DND-41 (cell line): ENCODE measurements at regions not wholly inside any gene's neighbourhood (a gene's known extent, or its start where the extent isn't known, plus 50 kb on each side); places are given as distances from the start of the nearest gene placed in this dataset.

Experiments
- ATAC-seq: fragments of 200-7000 bp; cut with Tn5 transposase; 3 replicates; pipeline ENCODE4 v1.9.1; 2021; ENCODE audit warnings: low read depth; ENCODE audit not compliant: insufficient read depth
- DNase-seq: peaks from one replicate; pipeline ENCODE4 v3.0.0-alpha.2; 2020
- H2AFZ ChIP-seq: 2 replicates; pipeline ENCODE4 v1.6.0; 2012; ENCODE audit warnings: low read depth, low read length
- H3K27ac ChIP-seq: 2 replicates; pipeline ENCODE4 v1.5.1; 2012; ENCODE audit warnings: low read length, inconsistent platforms
- H3K27me3 ChIP-seq: fragments of 200-600 bp; sonication (generic); 2 replicates; pipeline ENCODE4 v1.6.0; 2012; ENCODE audit warnings: low read length, mild to moderate bottlenecking, inconsistent platforms; ENCODE audit not compliant: insufficient read depth, poor library complexity
- H3K36me3 ChIP-seq: 2 replicates; pipeline ENCODE4 v1.5.1; 2012; ENCODE audit warnings: low read length, inconsistent platforms; ENCODE audit not compliant: insufficient read depth
- H3K4me1 ChIP-seq: 2 replicates; pipeline ENCODE4 v1.5.1; 2012; ENCODE audit warnings: mild to moderate bottlenecking, low read length; ENCODE audit not compliant: insufficient read depth
- H3K4me2 ChIP-seq: 2 replicates; pipeline ENCODE4 v1.6.0; 2012; ENCODE audit warnings: mild to moderate bottlenecking, moderate library complexity, low read length, inconsistent platforms; ENCODE audit not compliant: insufficient read depth
- H3K4me3 ChIP-seq, 2 experiments: fragments of 200-600 bp in 1 of 2; shearing (Covaris generic) in 1 of 2; 2 replicates each; pipeline ENCODE4 v1.5.1; 2012 to 2016; ENCODE audit warnings: inconsistent platforms in 2 of 2, low read length in 2 of 2, mild to moderate bottlenecking in 2 of 2, low read depth in 1 of 2, moderate library complexity in 1 of 2
- H3K79me2 ChIP-seq: 2 replicates; pipeline ENCODE4 v1.6.0; 2012; ENCODE audit warnings: low read length, inconsistent platforms; ENCODE audit not compliant: insufficient read depth
- H3K9ac ChIP-seq: 2 replicates; pipeline ENCODE4 v1.6.0; 2012; ENCODE audit warnings: low read depth, mild to moderate bottlenecking, inconsistent platforms, low read length, moderate library complexity
- H3K9me3 ChIP-seq: 2 replicates; pipeline ENCODE4 v1.5.1; 2012; ENCODE audit warnings: low read length, moderate library complexity, mild to moderate bottlenecking, inconsistent platforms; ENCODE audit not compliant: insufficient read depth, severe bottlenecking
- H4K20me1 ChIP-seq: 2 replicates; pipeline ENCODE4 v1.6.0; 2012; ENCODE audit warnings: low read length; ENCODE audit not compliant: insufficient read depth
- EZH2 ChIP-seq: IDR thresholded peaks from 3 replicates; pipeline ENCODE4 v1.6.1; 2012; ENCODE audit warnings: borderline replicate concordance, low read depth, mild to moderate bottlenecking, moderate library complexity, low read length, inconsistent platforms; ENCODE audit not compliant: severe bottlenecking
- TF ChIP-seq, protein P1 (sequence below): IDR thresholded peaks from 2 replicates; pipeline ENCODE4 v1.5.1; 2012; ENCODE audit warnings: borderline replicate concordance, low read length, moderate library complexity, mild to moderate bottlenecking; ENCODE audit not compliant: poor library complexity, severe bottlenecking; ENCODE audit errors: extremely low read depth

DNA sequence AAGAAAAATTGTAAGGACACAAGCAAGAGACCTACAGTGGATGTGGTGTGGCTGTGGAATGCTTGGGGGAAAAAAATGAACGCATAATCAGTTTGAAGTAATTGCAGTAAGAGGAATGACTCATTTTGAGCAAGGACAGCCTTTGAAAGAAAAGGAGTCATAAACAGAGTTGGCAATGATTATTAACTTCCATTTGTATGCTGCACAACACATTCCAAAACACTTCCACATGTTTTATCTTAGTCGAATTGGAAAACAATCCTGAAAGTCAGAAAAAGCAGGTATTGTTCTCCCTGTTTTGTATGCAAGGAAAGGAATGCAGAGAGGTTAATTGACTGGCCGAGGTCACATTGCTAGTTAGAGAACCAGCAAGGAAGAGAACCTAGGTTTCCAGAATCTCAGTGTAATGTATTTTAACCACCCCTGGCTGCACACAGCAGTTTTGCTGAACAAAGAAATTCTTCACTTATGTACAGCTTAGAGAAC, 630.0 kb upstream of the MIR17HG start:
- H3K27ac ChIP-seq: no peak overlapping the region
- no peak overlapping the region for H3K9ac ChIP-seq
- no peaks in the 10 kb centered on the region for H3K27me3 ChIP-seq
- DNase-seq: no peak
- no peaks in the 10 kb centered on the region for H4K20me1 ChIP-seq
- ATAC-seq: no peak
- H2AFZ ChIP-seq: no peak overlapping the region
- TF ChIP-seq EZH2: no peak
- TF ChIP-seq, protein P1, sequence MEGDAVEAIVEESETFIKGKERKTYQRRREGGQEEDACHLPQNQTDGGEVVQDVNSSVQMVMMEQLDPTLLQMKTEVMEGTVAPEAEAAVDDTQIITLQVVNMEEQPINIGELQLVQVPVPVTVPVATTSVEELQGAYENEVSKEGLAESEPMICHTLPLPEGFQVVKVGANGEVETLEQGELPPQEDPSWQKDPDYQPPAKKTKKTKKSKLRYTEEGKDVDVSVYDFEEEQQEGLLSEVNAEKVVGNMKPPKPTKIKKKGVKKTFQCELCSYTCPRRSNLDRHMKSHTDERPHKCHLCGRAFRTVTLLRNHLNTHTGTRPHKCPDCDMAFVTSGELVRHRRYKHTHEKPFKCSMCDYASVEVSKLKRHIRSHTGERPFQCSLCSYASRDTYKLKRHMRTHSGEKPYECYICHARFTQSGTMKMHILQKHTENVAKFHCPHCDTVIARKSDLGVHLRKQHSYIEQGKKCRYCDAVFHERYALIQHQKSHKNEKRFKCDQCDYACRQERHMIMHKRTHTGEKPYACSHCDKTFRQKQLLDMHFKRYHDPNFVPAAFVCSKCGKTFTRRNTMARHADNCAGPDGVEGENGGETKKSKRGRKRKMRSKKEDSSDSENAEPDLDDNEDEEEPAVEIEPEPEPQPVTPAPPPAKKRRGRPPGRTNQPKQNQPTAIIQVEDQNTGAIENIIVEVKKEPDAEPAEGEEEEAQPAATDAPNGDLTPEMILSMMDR: no peak
- no peaks in the 10 kb centered on the region for H3K4me1 ChIP-seq
- no peak overlapping the region for H3K4me3 ChIP-seq
- H3K4me2 ChIP-seq: no peak overlapping the region
- H3K9me3 ChIP-seq: no peaks in the 10 kb centered on the region
- H3K36me3 ChIP-seq: no peaks in the 10 kb centered on the region
- no peaks in the 10 kb centered on the region for H3K79me2 ChIP-seq

- Histone ChIP-seq H3K9me3 (no peaks in the 10 kb centered on the region), H3K27ac (no peak overlapping the region), H3K4me3 (no peak overlapping the region), H3K4me1 (no peaks in the 10 kb centered on the region), H3K4me2 (no peak overlapping the region), H3K27me3 (no peaks in the 10 kb centered on the region), H3K79me2 (no peaks in the 10 kb centered on the region), H2AFZ (no peak overlapping the region), H4K20me1 (no peaks in the 10 kb centered on the region), H3K9ac (no peak overlapping the region), H3K36me3 (no peaks in the 10 kb centered on the region)
- DNase-seq: no peak
- TF ChIP-seq EZH2: no peak
- TF ChIP-seq, protein P1: no peak
- no peak for ATAC-seq
Measured at GRCh38 chr13:90719461-90719860, 628.0 kb upstream of the MIR17HG start.

DNA sequence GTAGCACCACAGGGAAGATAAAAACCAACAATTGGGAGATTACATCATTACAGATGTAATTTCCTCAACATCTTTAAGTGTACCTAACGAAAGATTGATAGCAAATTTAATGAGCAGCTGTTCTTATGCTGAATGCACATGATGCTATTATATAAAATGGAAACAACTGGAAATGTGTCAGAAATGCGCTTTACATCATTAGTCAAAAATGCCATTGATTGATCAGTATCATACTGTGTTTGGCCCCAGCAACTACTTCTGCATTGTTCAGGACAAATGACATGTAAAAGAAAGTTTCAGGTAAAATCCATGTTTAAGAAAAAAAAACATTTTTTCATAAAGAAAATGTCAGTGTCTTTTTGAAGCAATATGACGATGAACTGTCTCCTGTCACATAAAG, 625.5 kb upstream of the MIR17HG start:
- H3K9ac ChIP-seq: no peak overlapping the region
- H4K20me1 ChIP-seq: no peaks in the 10 kb centered on the region
- no peak overlapping the region for H3K4me3 ChIP-seq
- no peak for TF ChIP-seq EZH2
- TF ChIP-seq, protein P1: no peak
- ATAC-seq (no peak), DNase-seq (no peak)
- no peaks in the 10 kb centered on the region for H3K9me3 ChIP-seq
- H3K4me2 ChIP-seq: no peak overlapping the region
- H3K4me1 ChIP-seq: no peaks in the 10 kb centered on the region
- H2AFZ ChIP-seq: no peak overlapping the region
- no peaks in the 10 kb centered on the region for H3K79me2 ChIP-seq
- H3K27ac ChIP-seq: no peak overlapping the region
- no peaks in the 10 kb centered on the region for H3K36me3 ChIP-seq
- H3K27me3 ChIP-seq: no peaks in the 10 kb centered on the region

- no peak for DNase-seq
- Histone ChIP-seq H3K9ac (no peak overlapping the region), H3K9me3 (no peaks in the 10 kb centered on the region), H2AFZ (no peak overlapping the region), H3K27me3 (no peaks in the 10 kb centered on the region), H3K27ac (no peak overlapping the region), H3K4me3 (no peak overlapping the region), H4K20me1 (no peaks in the 10 kb centered on the region), H3K4me2 (no peak overlapping the region), H3K79me2 (no peaks in the 10 kb centered on the region), H3K36me3 (no peaks in the 10 kb centered on the region), H3K4me1 (no peaks in the 10 kb centered on the region)
- no peak for ATAC-seq
- TF ChIP-seq EZH2: no peak
- TF ChIP-seq, protein P1: no peak
Measured at GRCh38 chr13:90723381-90723780, 624.1 kb upstream of the MIR17HG start.
